ENCODE measurements at regions not wholly inside any gene's neighbourhood (a gene's known extent, or its start where the extent isn't known, plus 50 kb on each side); places are given as distances from the start of the nearest gene placed in this dataset.
A peak's percentile ranks its signal among the peaks of the same experiment; 100 is the strongest.
"Not testable (repeated sequence)": the region's sequence is repeated elsewhere in the genome, so short reads cannot be mapped to it uniquely, and the experiment has no call there.

GRCh38 chr7:148489678-148490077 lies 100.9 kb upstream of the C7orf33 start:
- ATAC-seq (no peak), DNase-seq (no peak)
- Mint-ChIP-seq H3K4me1 (peaks cover 0 to 2% (median 0%) of the 10 kb centered on the region in 4 donors), H3K27ac (no peak overlapping the region), H3K4me3 (no peak overlapping the region), H3K36me3 (peaks cover 0 to 10% (median 6%) of the 10 kb centered on the region in 3 donors), H3K27me3 (peaks cover 7 to 32% (median 17%) of the 10 kb centered on the region in 5 donors), H3K9me3 (peaks cover 0 to 17% (median 6%) of the 10 kb centered on the region in 9 donors)
- POLR2A ChIA-PET = no interaction called here

GRCh38 chr7:148492157-148492860 lies 98.3 kb upstream of the C7orf33 start:
- Mint-ChIP-seq H3K4me1 (peaks cover 0 to 2% (median 0%) of the 10 kb centered on the region in 4 donors), H3K4me3 (no peak overlapping the region), H3K36me3 (peaks cover 0 to 10% (median 6%) of the 10 kb centered on the region in 3 donors), H3K27me3 (peaks cover 7 to 42% (median 22%) of the 10 kb centered on the region in 5 donors), H3K27ac (no peak overlapping the region), H3K9me3 (peaks cover 0 to 17% (median 7%) of the 10 kb centered on the region in 9 donors)
- no peak for ATAC-seq
- POLR2A ChIA-PET = no interaction called here
- DNase-seq = no peak

GRCh38 chr7:148495605-148496004 lies 95.0 kb upstream of the C7orf33 start:
- no peak for ATAC-seq
- no peak overlapping the region for H3K4me3 Mint-ChIP-seq
- no peak for DNase-seq
- H3K9me3 Mint-ChIP-seq = peaks cover 0 to 17% (median 7%) of the 10 kb centered on the region in 9 donors
- no peaks in the 10 kb centered on the region for H3K4me1 Mint-ChIP-seq
- H3K27me3 Mint-ChIP-seq = peaks cover 6 to 33% (median 19%) of the 10 kb centered on the region in 5 donors
- no peak overlapping the region for H3K27ac Mint-ChIP-seq
- peaks cover 0 to 10% (median 6%) of the 10 kb centered on the region in 3 donors for H3K36me3 Mint-ChIP-seq
- POLR2A ChIA-PET = no interaction called here

DNA sequence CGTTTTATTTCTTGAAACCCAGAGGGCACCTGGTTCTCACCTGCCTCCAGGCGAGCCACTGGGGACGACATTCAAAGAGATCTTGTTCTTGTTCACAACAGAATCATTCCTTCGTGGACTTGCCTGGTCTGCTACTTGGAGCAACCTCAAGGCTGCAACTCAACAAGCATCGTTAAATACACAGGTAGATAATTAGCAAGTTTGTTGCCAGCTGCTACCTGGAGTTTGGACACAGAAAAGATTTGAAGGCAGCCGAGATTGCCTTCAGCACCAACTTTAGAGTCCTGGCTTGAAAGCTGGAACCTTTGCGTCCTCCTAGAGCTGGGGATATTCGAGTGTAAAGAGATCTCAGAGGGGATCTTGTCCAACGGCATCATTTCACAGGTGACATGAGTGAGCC lies 89.6 kb upstream of the C7orf33 start:
- H3K36me3 Mint-ChIP-seq = no peaks in the 10 kb centered on the region
- H3K4me3 Mint-ChIP-seq = no peak overlapping the region
- ATAC-seq (no peak), DNase-seq (no peak)
- no peaks in the 10 kb centered on the region for H3K9me3 Mint-ChIP-seq
- POLR2A ChIA-PET = no interaction called here
- H3K27me3 Mint-ChIP-seq = peaks cover 9 to 26% (median 19%) of the 10 kb centered on the region in 5 donors
- H3K4me1 Mint-ChIP-seq = peaks cover 0 to 3% (median 0%) of the 10 kb centered on the region in 4 donors
- no peak overlapping the region for H3K27ac Mint-ChIP-seq

GRCh38 chr7:148503900-148504487 lies 86.6 kb upstream of the C7orf33 start:
- Mint-ChIP-seq H3K27me3 (peaks cover 9 to 24% (median 18%) of the 10 kb centered on the region in 5 donors), H3K4me3 (no peak overlapping the region), H3K9me3 (no peaks in the 10 kb centered on the region), H3K36me3 (no peaks in the 10 kb centered on the region), H3K27ac (no peak overlapping the region), H3K4me1 (peaks cover 0 to 3% (median 0%) of the 10 kb centered on the region in 4 donors)
- POLR2A ChIA-PET = no interaction called here
- ATAC-seq (no peak), DNase-seq (peak in 3 of 10 donors; percentile 32 to 58 (median 47))

GRCh38 chr7:148505645-148506375 lies 84.8 kb upstream of the C7orf33 start:
- H3K36me3 Mint-ChIP-seq = no peaks in the 10 kb centered on the region
- peaks cover 4 to 18% (median 11%) of the 10 kb centered on the region in 5 donors for H3K27me3 Mint-ChIP-seq
- peaks cover 0 to 3% (median 0%) of the 10 kb centered on the region in 4 donors for H3K4me1 Mint-ChIP-seq
- DNase-seq (no peak), ATAC-seq (no peak)
- no peak overlapping the region for H3K27ac Mint-ChIP-seq
- POLR2A ChIA-PET = no interaction called here
- H3K4me3 Mint-ChIP-seq = no peak overlapping the region
- no peaks in the 10 kb centered on the region for H3K9me3 Mint-ChIP-seq

DNA sequence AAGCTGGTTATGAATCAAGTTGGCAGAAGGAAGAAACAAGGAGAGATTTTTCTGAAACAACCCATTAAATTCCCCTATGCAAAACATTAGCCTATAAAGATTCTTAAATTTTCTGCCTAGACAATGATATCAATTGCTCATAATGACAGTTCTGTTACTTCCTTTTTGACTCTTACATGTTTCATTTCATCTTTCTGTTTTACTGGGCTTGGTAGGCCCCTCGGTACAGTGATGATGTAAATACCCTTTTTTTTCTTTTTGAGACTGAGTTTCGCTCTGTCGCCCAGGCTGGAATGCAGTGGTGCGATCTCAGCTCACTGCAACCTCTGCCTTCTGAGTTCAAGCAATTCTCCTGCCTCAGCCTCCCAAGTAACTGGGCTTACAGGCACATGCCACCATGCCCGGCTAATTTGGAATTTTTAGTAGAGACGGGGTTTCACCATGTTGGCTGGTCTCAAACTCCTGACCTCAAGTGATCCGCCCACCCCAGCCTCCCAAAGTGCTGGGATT lies 83.4 kb upstream of the C7orf33 start:
- DNase-seq, H3K4me1 Mint-ChIP-seq, H3K27ac Mint-ChIP-seq, H3K27me3 Mint-ChIP-seq, H3K36me3 Mint-ChIP-seq, H3K9me3 Mint-ChIP-seq, POLR2A ChIA-PET, ATAC-seq, H3K4me3 Mint-ChIP-seq: not testable (repeated sequence)

- Mint-ChIP-seq H3K36me3 (no peaks in the 10 kb centered on the region), H3K27ac (no peak overlapping the region), H3K4me3 (no peak overlapping the region), H3K4me1 (peaks cover 0 to 3% (median 0%) of the 10 kb centered on the region in 4 donors), H3K27me3 (peaks cover 0 to 7% (median 4%) of the 10 kb centered on the region in 5 donors), H3K9me3 (no peaks in the 10 kb centered on the region)
- POLR2A ChIA-PET = no interaction called here
- ATAC-seq (no peak), DNase-seq (no peak)
These were observed 82.8 kb upstream of the C7orf33 start for GRCh38 chr7:148507787-148508186.

- H3K9me3 Mint-ChIP-seq = no peaks in the 10 kb centered on the region
- H3K4me3 Mint-ChIP-seq = no peak overlapping the region
- peaks cover 4 to 11% (median 10%) of the 10 kb centered on the region in 5 donors for H3K27me3 Mint-ChIP-seq
- DNase-seq (no peak), ATAC-seq (no peak)
- no peaks in the 10 kb centered on the region for H3K4me1 Mint-ChIP-seq
- no peaks in the 10 kb centered on the region for H3K36me3 Mint-ChIP-seq
- POLR2A ChIA-PET = no interaction called here
- H3K27ac Mint-ChIP-seq = no peak overlapping the region
These were observed 76.3 kb upstream of the C7orf33 start for GRCh38 chr7:148514236-148514635.

DNA sequence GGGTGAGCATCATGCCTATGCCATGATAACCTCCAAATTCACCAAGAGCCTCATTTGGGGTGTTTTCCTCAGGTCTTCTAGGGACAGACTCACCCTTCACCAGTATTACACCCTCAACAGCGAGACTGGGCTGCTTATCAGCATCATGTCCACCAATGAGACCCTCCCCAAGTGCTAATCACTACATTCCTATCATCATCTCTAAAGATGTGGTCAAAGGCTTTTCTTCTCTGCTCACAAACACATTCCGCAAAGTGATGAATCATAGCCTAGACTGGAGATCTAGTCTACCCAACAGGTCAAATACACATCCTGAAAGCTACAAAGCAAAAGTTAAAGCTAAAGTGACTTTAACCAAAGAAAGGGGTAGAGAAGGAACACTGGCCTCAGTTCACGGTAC lies 75.3 kb upstream of the C7orf33 start:
- H3K36me3 Mint-ChIP-seq = peaks cover 0 to under 1% (median 0%) of the 10 kb centered on the region in 3 donors
- ATAC-seq (no peak), DNase-seq (no peak)
- H3K27ac Mint-ChIP-seq = no peak overlapping the region
- no peaks in the 10 kb centered on the region for H3K4me1 Mint-ChIP-seq
- H3K9me3 Mint-ChIP-seq = no peaks in the 10 kb centered on the region
- H3K4me3 Mint-ChIP-seq = no peak overlapping the region
- H3K27me3 Mint-ChIP-seq = peaks cover 10 to 14% (median 13%) of the 10 kb centered on the region in 5 donors
- POLR2A ChIA-PET = no interaction called here

- Mint-ChIP-seq H3K9me3 (no peaks in the 10 kb centered on the region), H3K4me3 (no peak overlapping the region), H3K27ac (no peak overlapping the region), H3K27me3 (peaks cover 12 to 22% (median 17%) of the 10 kb centered on the region in 5 donors), H3K4me1 (no peaks in the 10 kb centered on the region), H3K36me3 (peaks cover 0 to 2% (median 0%) of the 10 kb centered on the region in 3 donors)
- ATAC-seq (no peak), DNase-seq (no peak)
- POLR2A ChIA-PET = no interaction called here
These were observed 74.6 kb upstream of the C7orf33 start for GRCh38 chr7:148515728-148516695.

- POLR2A ChIA-PET, H3K4me1 Mint-ChIP-seq: not testable (repeated sequence)
- peaks cover 21 to 49% (median 31%) of the 10 kb centered on the region in 5 donors for H3K27me3 Mint-ChIP-seq
These were observed 71.2 kb upstream of the C7orf33 start for GRCh38 chr7:148519386-148519785.

More at GRCh38 chr7:148519386-148519785, 71.2 kb upstream of the C7orf33 start:
- H3K36me3 Mint-ChIP-seq, ATAC-seq, DNase-seq, H3K9me3 Mint-ChIP-seq, H3K4me3 Mint-ChIP-seq: not testable (repeated sequence)
- H3K27ac Mint-ChIP-seq = peak overlapping the region in 1 of 10 donors; percentile 58
